ENCODE measurements at regions not wholly inside any gene's neighbourhood (a gene's known extent, or its start where the extent isn't known, plus 50 kb on each side); places are given as distances from the start of the nearest gene placed in this dataset.

DNA sequence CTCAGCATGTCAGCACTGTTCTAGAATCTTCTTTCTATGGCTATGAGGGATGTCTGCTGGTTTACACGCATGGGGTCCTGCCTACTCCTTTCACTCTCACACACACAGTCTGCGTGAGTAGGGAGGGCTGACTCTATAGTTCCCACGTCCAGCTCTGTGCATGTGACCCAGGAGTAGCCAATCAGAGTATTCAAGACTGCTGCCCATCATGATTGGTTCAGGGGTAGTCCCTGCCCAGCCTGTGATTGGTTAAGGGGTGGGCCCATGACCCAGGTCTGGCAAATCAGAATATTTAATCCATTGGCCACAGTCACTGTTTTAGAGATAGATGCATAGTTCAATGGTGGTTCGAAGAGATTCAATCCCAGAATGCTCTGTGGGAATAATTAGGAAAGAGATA is 151.3 kb upstream of the IRX3 start:
- Histone ChIP-seq H3K9me3 (no peaks in the 10 kb centered on the region), H3K27ac (no peak overlapping the region), H3K36me3 (no peaks in the 10 kb centered on the region), H3K27me3 (no peaks in the 10 kb centered on the region), H3K4me1 (ENCODE audit: insufficient read depth) (no peaks in the 10 kb centered on the region), H3K4me3 (no peak overlapping the region)
- TF ChIP-seq EP300 (IDR thresholded peaks at IDR 0.05) = no peak
- WGBS, 3 donors = 74 to 77% (median 75%) methylated on average over 4 of the region's 4 CpGs
- intact Hi-C loops (cut with DNase I) = no loop called here
- no peak for DNase-seq

DNA sequence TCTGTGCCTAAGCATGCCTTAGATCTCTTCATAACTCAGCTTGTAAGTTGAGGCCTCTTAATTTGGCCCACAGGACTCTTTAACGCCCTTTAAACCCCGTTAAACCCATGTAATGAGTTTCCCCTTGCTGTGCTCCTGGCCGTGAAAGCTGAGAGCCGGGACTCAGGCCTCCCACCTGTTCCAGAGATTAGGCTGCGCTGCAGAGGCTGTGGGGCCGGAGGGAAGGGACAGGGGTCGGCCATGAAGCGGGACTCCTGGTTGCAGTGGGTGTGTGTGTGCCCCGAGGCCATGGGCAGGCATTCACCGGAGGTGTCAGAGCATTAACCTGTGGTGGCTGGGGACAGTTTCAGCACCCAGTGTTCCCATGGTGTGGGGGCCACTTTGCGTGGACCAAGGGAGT is 150.8 kb upstream of the IRX3 start:
- 47 to 68% (median 59%) methylated on average over 11 of the region's 11 CpGs for WGBS, 3 donors
- Histone ChIP-seq H3K36me3 (no peaks in the 10 kb centered on the region), H3K9me3 (no peaks in the 10 kb centered on the region), H3K4me3 (no peak overlapping the region), H3K27ac (no peak overlapping the region), H3K4me1 (ENCODE audit: insufficient read depth) (no peaks in the 10 kb centered on the region), H3K27me3 (no peaks in the 10 kb centered on the region)
- DNase-seq = no peak
- intact Hi-C loops (cut with DNase I) = no loop called here
- no peak for TF ChIP-seq POLR2A (IDR thresholded peaks at IDR 0.05)
- TF ChIP-seq EP300 (IDR thresholded peaks at IDR 0.05) = no peak
- TF ChIP-seq, protein P1, sequence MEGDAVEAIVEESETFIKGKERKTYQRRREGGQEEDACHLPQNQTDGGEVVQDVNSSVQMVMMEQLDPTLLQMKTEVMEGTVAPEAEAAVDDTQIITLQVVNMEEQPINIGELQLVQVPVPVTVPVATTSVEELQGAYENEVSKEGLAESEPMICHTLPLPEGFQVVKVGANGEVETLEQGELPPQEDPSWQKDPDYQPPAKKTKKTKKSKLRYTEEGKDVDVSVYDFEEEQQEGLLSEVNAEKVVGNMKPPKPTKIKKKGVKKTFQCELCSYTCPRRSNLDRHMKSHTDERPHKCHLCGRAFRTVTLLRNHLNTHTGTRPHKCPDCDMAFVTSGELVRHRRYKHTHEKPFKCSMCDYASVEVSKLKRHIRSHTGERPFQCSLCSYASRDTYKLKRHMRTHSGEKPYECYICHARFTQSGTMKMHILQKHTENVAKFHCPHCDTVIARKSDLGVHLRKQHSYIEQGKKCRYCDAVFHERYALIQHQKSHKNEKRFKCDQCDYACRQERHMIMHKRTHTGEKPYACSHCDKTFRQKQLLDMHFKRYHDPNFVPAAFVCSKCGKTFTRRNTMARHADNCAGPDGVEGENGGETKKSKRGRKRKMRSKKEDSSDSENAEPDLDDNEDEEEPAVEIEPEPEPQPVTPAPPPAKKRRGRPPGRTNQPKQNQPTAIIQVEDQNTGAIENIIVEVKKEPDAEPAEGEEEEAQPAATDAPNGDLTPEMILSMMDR (IDR thresholded peaks at IDR 0.05) = no peak

- Histone ChIP-seq H3K27ac (no peak overlapping the region), H3K4me3 (no peak overlapping the region), H3K27me3 (no peaks in the 10 kb centered on the region), H3K36me3 (no peaks in the 10 kb centered on the region), H3K4me1 (ENCODE audit: insufficient read depth) (no peaks in the 10 kb centered on the region), H3K9me3 (no peaks in the 10 kb centered on the region)
- intact Hi-C loops (cut with DNase I) = no loop called here
- no peak for DNase-seq
- WGBS, 3 donors = 57 to 65% (median 65%) methylated on average over 7 of the region's 7 CpGs
- TF ChIP-seq POLR2A (IDR thresholded peaks at IDR 0.05) (no peak), EP300 (IDR thresholded peaks at IDR 0.05) (no peak)
- TF ChIP-seq, protein P1 (IDR thresholded peaks at IDR 0.05) = no peak
These were observed 149.8 kb upstream of the IRX3 start for GRCh38 chr16:54436346-54436745.

- TF ChIP-seq, protein P1 (IDR thresholded peaks at IDR 0.05) = no peak
- no peak for TF ChIP-seq EP300 (IDR thresholded peaks at IDR 0.05)
- no peak for TF ChIP-seq POLR2A (IDR thresholded peaks at IDR 0.05)
- H3K27me3 ChIP-seq = no peaks in the 10 kb centered on the region
- intact Hi-C loops (cut with DNase I) = no loop called here
- H3K9me3 ChIP-seq = peaks cover 0 to 4% of the 10 kb centered on the region in 2 donors
- H3K4me3 ChIP-seq = no peak overlapping the region
- H3K27ac ChIP-seq = no peak overlapping the region
- WGBS, 3 donors = 91 to 97% (median 92%) methylated on average over 1 of the region's 1 CpG
- DNase-seq = no peak
- no peaks in the 10 kb centered on the region for H3K36me3 ChIP-seq
- H3K4me1 ChIP-seq (ENCODE audit: insufficient read depth) = no peaks in the 10 kb centered on the region
These were observed 148.3 kb upstream of the IRX3 start for GRCh38 chr16:54434859-54435258.

DNA sequence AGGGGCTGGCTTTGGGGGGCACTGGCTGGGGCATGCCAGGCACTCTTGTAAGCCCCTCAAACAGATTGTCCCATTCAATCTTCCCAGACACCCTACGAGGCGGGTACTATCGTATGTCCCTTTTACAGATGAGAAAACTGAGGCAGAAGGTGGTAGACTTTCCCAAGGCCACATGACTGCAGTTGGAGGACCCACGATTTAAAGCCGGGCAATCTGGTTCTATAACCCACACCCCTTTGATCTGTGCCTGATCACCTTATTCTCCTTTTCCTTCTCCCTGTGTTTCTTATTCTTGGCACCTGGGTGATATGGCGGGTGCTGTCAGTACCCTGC is 146.3 kb upstream of the IRX3 start:
- no peaks in the 10 kb centered on the region for H3K36me3 ChIP-seq
- no peak overlapping the region for H3K4me3 ChIP-seq
- H3K9me3 ChIP-seq = peaks cover 0 to 10% of the 10 kb centered on the region in 2 donors
- 88 to 91% (median 88%) methylated on average over 6 of the region's 6 CpGs for WGBS, 3 donors
- DNase-seq = no peak
- no peak overlapping the region for H3K27ac ChIP-seq
- H3K4me1 ChIP-seq (ENCODE audit: insufficient read depth) = no peaks in the 10 kb centered on the region
- H3K27me3 ChIP-seq = no peaks in the 10 kb centered on the region
- TF ChIP-seq, protein P1 (IDR thresholded peaks at IDR 0.05) = no peak
- TF ChIP-seq EP300 (IDR thresholded peaks at IDR 0.05) (no peak), POLR2A (IDR thresholded peaks at IDR 0.05) (no peak)
- intact Hi-C loops (cut with DNase I) = no loop called here

Data from ovary (tissue), 7 donors.